OCI-LY1 (cell line): ENCODE measurements at regions not wholly inside any gene's neighbourhood (a gene's known extent, or its start where the extent isn't known, plus 50 kb on each side); places are given as distances from the start of the nearest gene placed in this dataset.

ENCODE experiments used
- H2AFZ ChIP-seq: fragments of 200-600 bp; sonication (generic), shearing (Covaris generic); 2 replicates; pipeline ENCODE4 v1.6.0; 2014; ENCODE audit warnings: antibody characterized with exemption, mild to moderate bottlenecking, low read length
- H3F3A ChIP-seq: fragments of 200-600 bp; sonication (generic), shearing (Covaris generic); 2 replicates; pipeline ENCODE4 v1.6.0; 2014; ENCODE audit warnings: mild to moderate bottlenecking, antibody characterized with exemption, low read length, moderate library complexity; ENCODE audit not compliant: insufficient read depth
- H3K27ac ChIP-seq: fragments of 200-600 bp; sonication (generic); 2 replicates; pipeline ENCODE4 v1.5.1; 2014; ENCODE audit warnings: low read length, mixed run types, mild to moderate bottlenecking, low read depth; ENCODE audit not compliant: poor library complexity, severe bottlenecking
- H3K27me3 ChIP-seq: fragments of 200-600 bp; sonication (generic); 2 replicates; pipeline ENCODE4 v1.6.0; 2014; ENCODE audit warnings: antibody characterized with exemption, mild to moderate bottlenecking, low read length, moderate library complexity; ENCODE audit not compliant: insufficient read depth
- H3K36me3 ChIP-seq: fragments of 200-600 bp; sonication (generic); 2 replicates; pipeline ENCODE4 v1.6.1; 2014; ENCODE audit warnings: mild to moderate bottlenecking, antibody characterized with exemption, low read length, moderate library complexity, mixed read lengths; ENCODE audit not compliant: insufficient read depth
- H3K4me1 ChIP-seq: fragments of 200-600 bp; sonication (generic); 2 replicates; pipeline ENCODE4 v1.5.1; 2014; ENCODE audit warnings: mild to moderate bottlenecking, low read length, moderate library complexity; ENCODE audit not compliant: insufficient read depth, severe bottlenecking
- H3K4me2 ChIP-seq: fragments of 200-600 bp; sonication (generic), shearing (Covaris generic); 2 replicates; pipeline ENCODE4 v1.6.1; 2014; ENCODE audit warnings: low read length
- H3K4me3 ChIP-seq: fragments of 200-600 bp; sonication (generic); 2 replicates; pipeline ENCODE4 v1.5.1; 2014; ENCODE audit warnings: low read length, low read depth, mild to moderate bottlenecking, mixed read lengths; ENCODE audit not compliant: poor library complexity, severe bottlenecking
- H3K79me2 ChIP-seq: fragments of 200-600 bp; shearing (Covaris generic); 2 replicates; pipeline ENCODE4 v1.6.1; 2016; ENCODE audit warnings: mixed run types, low read length, mixed read lengths; ENCODE audit not compliant: insufficient read depth
- H3K9ac ChIP-seq: fragments of 200-600 bp; sonication (generic), shearing (Covaris generic); 2 replicates; pipeline ENCODE4 v1.6.1; 2014; ENCODE audit warnings: mild to moderate bottlenecking, low read length, mixed read lengths
- H3K9me2 ChIP-seq: fragments of 200-600 bp; sonication (generic), shearing (Covaris generic); 2 replicates; pipeline ENCODE4 v1.6.1; 2014; ENCODE audit warnings: low read depth, mild to moderate bottlenecking, low read length, mixed read lengths
- H3K9me3 ChIP-seq: fragments of 200-600 bp; shearing (Covaris generic); 2 replicates; pipeline ENCODE4 v1.6.1; 2014; ENCODE audit warnings: low read length, mixed read lengths
- H4K20me1 ChIP-seq: fragments of 200-600 bp; sonication (generic), shearing (Covaris generic); 2 replicates; pipeline ENCODE4 v1.6.0; 2016; ENCODE audit warnings: mild to moderate bottlenecking, low read length; ENCODE audit not compliant: insufficient read depth
- EZH2 ChIP-seq: fragments of 200-600 bp; sonication (generic), shearing (Covaris generic); IDR thresholded peaks from 2 replicates; pipeline ENCODE4 v1.8.0; 2017; ENCODE audit warnings: borderline replicate concordance, mixed run types, mild to moderate bottlenecking, antibody characterized with exemption, low read length, moderate library complexity, mixed read lengths
- TF ChIP-seq, protein P1 (sequence below): fragments of 200-600 bp; sonication (generic), shearing (Covaris generic); IDR thresholded peaks from 2 replicates; pipeline ENCODE4 v1.5.1; 2017; ENCODE audit warnings: mild to moderate bottlenecking, antibody characterized with exemption, low read length, moderate library complexity, mixed read lengths

DNA sequence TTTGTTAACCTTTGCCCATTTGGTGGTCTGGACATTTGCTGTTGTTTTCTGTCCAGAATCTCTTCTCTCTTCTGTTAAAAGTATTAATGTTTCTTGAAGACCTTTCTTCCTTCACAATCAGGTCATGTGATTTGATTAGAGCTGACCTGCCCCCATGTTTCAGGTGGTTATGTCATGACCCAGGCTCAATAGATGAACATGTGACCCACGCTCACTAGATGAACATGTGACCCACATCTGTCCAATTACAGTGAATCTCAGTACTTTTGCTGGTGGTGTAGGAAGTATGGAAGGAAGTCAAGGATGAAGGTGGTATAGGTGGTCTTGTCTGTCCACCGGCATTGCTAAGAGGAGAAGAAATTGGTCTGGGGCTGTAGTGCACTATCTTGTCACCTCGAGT is 289.1 kb upstream of the JAG1 start:
- Histone ChIP-seq H3K27ac (no peak overlapping the region), H3K27me3 (no peaks in the 10 kb centered on the region), H4K20me1 (no peaks in the 10 kb centered on the region), H3K4me3 (no peak overlapping the region), H3K9me2 (no peaks in the 10 kb centered on the region), H3K4me1 (no peaks in the 10 kb centered on the region), H3F3A (no peaks in the 10 kb centered on the region), H3K4me2 (no peak overlapping the region), H3K79me2 (no peaks in the 10 kb centered on the region), H3K36me3 (no peaks in the 10 kb centered on the region), H3K9ac (no peak overlapping the region), H2AFZ (no peak overlapping the region), H3K9me3 (no peaks in the 10 kb centered on the region)
- TF ChIP-seq EZH2, result no peak
- TF ChIP-seq, protein P1, sequence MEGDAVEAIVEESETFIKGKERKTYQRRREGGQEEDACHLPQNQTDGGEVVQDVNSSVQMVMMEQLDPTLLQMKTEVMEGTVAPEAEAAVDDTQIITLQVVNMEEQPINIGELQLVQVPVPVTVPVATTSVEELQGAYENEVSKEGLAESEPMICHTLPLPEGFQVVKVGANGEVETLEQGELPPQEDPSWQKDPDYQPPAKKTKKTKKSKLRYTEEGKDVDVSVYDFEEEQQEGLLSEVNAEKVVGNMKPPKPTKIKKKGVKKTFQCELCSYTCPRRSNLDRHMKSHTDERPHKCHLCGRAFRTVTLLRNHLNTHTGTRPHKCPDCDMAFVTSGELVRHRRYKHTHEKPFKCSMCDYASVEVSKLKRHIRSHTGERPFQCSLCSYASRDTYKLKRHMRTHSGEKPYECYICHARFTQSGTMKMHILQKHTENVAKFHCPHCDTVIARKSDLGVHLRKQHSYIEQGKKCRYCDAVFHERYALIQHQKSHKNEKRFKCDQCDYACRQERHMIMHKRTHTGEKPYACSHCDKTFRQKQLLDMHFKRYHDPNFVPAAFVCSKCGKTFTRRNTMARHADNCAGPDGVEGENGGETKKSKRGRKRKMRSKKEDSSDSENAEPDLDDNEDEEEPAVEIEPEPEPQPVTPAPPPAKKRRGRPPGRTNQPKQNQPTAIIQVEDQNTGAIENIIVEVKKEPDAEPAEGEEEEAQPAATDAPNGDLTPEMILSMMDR, result no peak

DNA sequence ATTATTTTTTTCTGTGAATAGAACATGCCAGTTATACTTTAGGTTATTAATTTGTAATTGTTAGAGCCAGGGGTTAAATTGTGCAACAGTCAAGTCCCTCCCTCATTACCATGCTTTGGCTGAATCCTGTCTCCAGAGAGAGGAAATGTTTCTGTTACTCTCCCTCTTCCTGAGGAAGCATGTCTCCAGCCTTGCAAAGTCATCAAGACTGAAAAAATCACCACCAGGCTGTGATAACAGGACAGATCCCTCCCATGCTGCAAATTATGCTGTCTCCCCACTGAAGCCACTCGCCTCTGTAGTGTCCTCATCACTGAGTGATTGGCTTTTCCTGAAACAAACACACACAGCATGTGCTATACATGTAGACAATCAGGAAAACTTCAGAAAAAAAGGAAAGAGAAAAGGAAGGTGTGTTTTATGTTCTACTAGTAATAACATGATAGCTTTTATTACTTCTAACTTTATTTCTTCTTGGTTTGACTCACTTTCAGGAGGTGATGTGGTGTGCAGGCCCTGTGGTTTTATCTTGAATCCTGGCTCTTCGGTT is 290.0 kb upstream of the JAG1 start:
- no peaks in the 10 kb centered on the region for H3K27me3 ChIP-seq
- H3K27ac ChIP-seq, result no peak overlapping the region
- H3K9ac ChIP-seq, result no peak overlapping the region
- no peak for TF ChIP-seq EZH2
- TF ChIP-seq, protein P1, result no peak
- H2AFZ ChIP-seq, result no peak overlapping the region
- no peak overlapping the region for H3K4me3 ChIP-seq
- no peaks in the 10 kb centered on the region for H3K9me2 ChIP-seq
- H3K4me2 ChIP-seq, result no peak overlapping the region
- H3F3A ChIP-seq, result no peaks in the 10 kb centered on the region
- no peaks in the 10 kb centered on the region for H3K36me3 ChIP-seq
- H3K79me2 ChIP-seq, result no peaks in the 10 kb centered on the region
- no peaks in the 10 kb centered on the region for H3K9me3 ChIP-seq
- no peaks in the 10 kb centered on the region for H4K20me1 ChIP-seq
- no peaks in the 10 kb centered on the region for H3K4me1 ChIP-seq

DNA sequence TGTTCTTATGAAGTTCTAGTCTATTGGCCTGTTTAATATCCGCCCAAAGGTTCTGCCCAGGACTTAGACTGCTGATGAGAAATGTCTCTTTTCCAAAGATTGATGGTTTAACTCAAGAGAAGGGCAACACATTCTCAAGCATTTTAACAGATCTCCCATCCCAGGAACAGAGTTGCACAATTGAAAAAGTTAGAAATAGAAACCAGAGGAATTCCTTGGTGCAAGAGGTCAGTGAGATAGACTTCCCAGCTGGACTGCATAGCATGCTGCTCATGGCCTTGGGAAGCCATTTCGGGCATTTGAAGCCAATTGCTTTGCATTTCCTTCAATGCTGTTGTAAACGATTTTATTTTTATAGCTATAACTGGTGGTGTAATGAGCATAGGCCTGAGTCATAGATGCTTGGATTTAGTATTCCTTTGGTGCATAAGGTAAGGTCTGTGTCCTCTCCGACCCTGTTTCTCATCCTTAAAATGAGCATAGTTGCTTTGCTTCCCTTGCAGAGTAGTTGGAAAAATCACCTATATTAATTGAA is 292.2 kb upstream of the JAG1 start:
- Histone ChIP-seq H3K4me2 (no peak overlapping the region), H3K27ac (no peak overlapping the region), H3K9me2 (no peaks in the 10 kb centered on the region), H2AFZ (no peak overlapping the region), H3K79me2 (no peaks in the 10 kb centered on the region), H3F3A (no peaks in the 10 kb centered on the region), H4K20me1 (no peaks in the 10 kb centered on the region), H3K4me3 (no peak overlapping the region), H3K36me3 (no peaks in the 10 kb centered on the region), H3K9me3 (no peaks in the 10 kb centered on the region), H3K27me3 (no peaks in the 10 kb centered on the region), H3K9ac (no peak overlapping the region), H3K4me1 (no peaks in the 10 kb centered on the region)
- TF ChIP-seq EZH2, result no peak
- TF ChIP-seq, protein P1, result no peak
